ENCODE measurements at regions not wholly inside any gene's neighbourhood (a gene's known extent, or its start where the extent isn't known, plus 50 kb on each side); places are given as distances from the start of the nearest gene placed in this dataset.

GRCh38 chr11:50174189-50174588 lies 141.5 kb downstream of the OR4C45 start:
- Histone ChIP-seq H4K20me1 (replicated peaks; ENCODE audit: insufficient read depth) (no peaks in the 10 kb centered on the region), H3K27ac (ENCODE audit: low read depth) (no peak overlapping the region), H3K4me1 (ENCODE audit: insufficient read depth) (no peaks in the 10 kb centered on the region), H3K9me2 (ENCODE audit: insufficient read depth) (no peaks in the 10 kb centered on the region), H3K79me2 (replicated peaks; ENCODE audit: insufficient read depth) (no peaks in the 10 kb centered on the region), H3K27me3 (ENCODE audit: insufficient read depth) (no peaks in the 10 kb centered on the region), H3K36me3 (ENCODE audit: insufficient read depth) (no peaks in the 10 kb centered on the region), H3K4me2 (no peak overlapping the region), H3K4me3 (no peak overlapping the region), H3F3A (replicated peaks; ENCODE audit: low read depth) (no peaks in the 10 kb centered on the region), H2AFZ (no peak overlapping the region)
- TF ChIP-seq ETS1 (IDR thresholded peaks at IDR 0.05) (no peak), NANOG (IDR thresholded peaks at IDR 0.05; ENCODE audit: borderline replicate concordance) (no peak), CTCF (conservative IDR thresholded peaks at IDR 0.05; ENCODE audit: low read depth in 2 of 2) (no peak), STAT1 (IDR thresholded peaks at IDR 0.05; ENCODE audit: unreplicated experiment) (no peak), POLR2AphosphoS5 (IDR thresholded peaks at IDR 0.05; ENCODE audit: low read depth) (no peak), ZNF114 (CRISPR knock-in tag; IDR thresholded peaks at IDR 0.05) (no peak), JUNB (IDR thresholded peaks at IDR 0.05; ENCODE audit: unreplicated experiment) (no peak), EZH2phosphoT487 (IDR thresholded peaks at IDR 0.05; ENCODE audit: unreplicated experiment) (no peak), REST (IDR thresholded peaks at IDR 0.05; ENCODE audit: unreplicated experiment) (no peak), EZH2 (IDR thresholded peaks at IDR 0.05; ENCODE audit: low read depth, unreplicated experiment) (no peak), CREB1 (CRISPR knock-in tag; IDR thresholded peaks at IDR 0.05; ENCODE audit: low read depth) (no peak), ZNF462 (CRISPR knock-in tag; IDR thresholded peaks at IDR 0.05) (no peak), ZNF331 (CRISPR knock-in tag; IDR thresholded peaks at IDR 0.05; ENCODE audit: low read depth) (no peak)
- no peak for ATAC-seq
- no peak overlapping the region for H3K4me3 Mint-ChIP-seq
- no peaks in the 10 kb centered on the region for H3K4me1 Mint-ChIP-seq
- DNase-seq (ENCODE audit: low spot score) = no peak
- H3K9me3 Mint-ChIP-seq = peaks cover 67% of the 10 kb centered on the region
- peaks cover 25% of the 10 kb centered on the region for H3K36me3 Mint-ChIP-seq (ENCODE audit: low read depth)
- H3K27ac Mint-ChIP-seq = no peak overlapping the region
- H3K27me3 Mint-ChIP-seq (ENCODE audit: insufficient read depth, low read depth, poor library complexity) = peaks cover 8% of the 10 kb centered on the region

Measured in GM23338 (cell line).